PC-3 (cell line): ENCODE measurements at regions not wholly inside any gene's neighbourhood (a gene's known extent, or its start where the extent isn't known, plus 50 kb on each side); places are given as distances from the start of the nearest gene placed in this dataset.

Experiments
- CTCF ChIP-seq: fragments of 300-600 bp; sonication (generic); conservative IDR thresholded peaks from 2 replicates; pipeline ENCODE4 v1.5.1; 2017; ENCODE audit warnings: antibody characterized with exemption, low read depth, mild to moderate bottlenecking, low read length
- EZH2 ChIP-seq: fragments of 300-600 bp; sonication (generic); IDR thresholded peaks from one replicate; pipeline ENCODE4 v1.6.1; 2017; ENCODE audit warnings: antibody characterized with exemption, mild to moderate bottlenecking, low read length; ENCODE audit not compliant: unreplicated experiment

- no peak for TF ChIP-seq EZH2
- TF ChIP-seq CTCF, result no peak
These were observed 930.2 kb upstream of the ALCAM start for GRCh38 chr3:104436506-104436905.
